Activated naive CD8-positive, alpha-beta T cell (primary cell): ENCODE measurements at regions not wholly inside any gene's neighbourhood (a gene's known extent, or its start where the extent isn't known, plus 50 kb on each side); places are given as distances from the start of the nearest gene placed in this dataset.

Experiments
- H3K27ac Mint-ChIP-seq: one replicate; pipeline ENCODE4 v1.8.0; 2021; ENCODE audit warnings: mixed read lengths
- H3K27me3 Mint-ChIP-seq: one replicate; pipeline ENCODE4 v1.8.0; 2021; ENCODE audit warnings: mixed read lengths
- H3K36me3 Mint-ChIP-seq: one replicate; pipeline ENCODE4 v1.8.0; 2021; ENCODE audit warnings: mixed read lengths
- H3K4me1 Mint-ChIP-seq: one replicate; pipeline ENCODE4 v1.8.0; 2021; ENCODE audit warnings: low read depth, mixed read lengths
- H3K4me3 Mint-ChIP-seq: one replicate; pipeline ENCODE4 v1.8.0; 2021; ENCODE audit warnings: mild to moderate bottlenecking, mixed read lengths
- H3K9me3 Mint-ChIP-seq: one replicate; pipeline ENCODE4 v1.8.0; 2021; ENCODE audit warnings: low read depth, mixed read lengths

DNA sequence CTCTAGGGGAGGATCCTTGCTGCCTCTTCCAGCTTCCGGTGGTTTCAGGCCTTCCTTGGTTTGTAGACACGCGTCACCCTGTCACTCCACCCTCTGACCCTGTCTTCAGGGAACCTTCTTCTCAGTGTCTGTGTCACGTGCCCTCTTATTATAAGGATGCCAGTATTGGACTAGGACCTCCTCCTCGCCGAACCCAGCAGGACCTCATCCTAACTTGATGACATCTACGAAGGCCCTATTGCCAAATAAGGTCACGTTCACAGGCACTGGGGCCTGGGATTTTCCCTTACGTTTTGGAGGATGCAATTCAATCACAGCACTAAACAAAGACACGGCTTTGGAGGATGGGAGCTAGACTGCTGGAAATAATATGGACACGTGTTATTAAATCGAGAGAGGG, 408.7 kb downstream of the BRD1 start:
- peaks cover 4% of the 10 kb centered on the region for H3K36me3 Mint-ChIP-seq
- H3K27ac Mint-ChIP-seq, result no peak overlapping the region
- no peaks in the 10 kb centered on the region for H3K4me1 Mint-ChIP-seq
- no peak overlapping the region for H3K4me3 Mint-ChIP-seq
- peaks cover 5% of the 10 kb centered on the region for H3K27me3 Mint-ChIP-seq
- H3K9me3 Mint-ChIP-seq, result peaks cover 9% of the 10 kb centered on the region

DNA sequence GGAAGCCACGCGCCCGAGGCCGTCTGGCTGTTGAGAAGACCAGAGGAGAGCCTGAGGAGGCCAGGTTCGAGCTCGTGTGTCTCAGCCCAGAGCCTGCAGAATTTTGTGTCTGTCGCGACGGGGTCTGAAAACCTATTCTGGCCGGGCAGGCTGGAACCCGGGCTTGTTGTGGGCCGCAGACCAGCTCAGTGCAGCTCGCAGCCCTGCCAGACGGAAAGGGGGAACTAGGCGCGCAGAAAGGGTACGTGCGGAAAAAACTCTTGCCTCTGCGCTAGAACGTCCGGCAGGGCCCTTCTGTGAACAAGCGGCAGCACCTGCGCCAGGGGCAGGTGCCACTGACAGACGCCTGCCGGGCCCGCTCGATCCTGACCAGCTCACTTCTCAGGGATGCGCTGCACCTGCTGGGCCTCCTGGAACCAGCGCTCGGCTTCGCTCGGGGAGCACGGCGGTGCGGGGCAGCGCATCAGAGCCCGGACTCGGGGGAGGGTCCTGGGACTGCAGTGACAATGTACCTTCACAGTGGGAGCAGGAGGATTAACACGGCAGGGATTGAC, 409.3 kb downstream of the BRD1 start:
- Mint-ChIP-seq H3K4me3 (no peak overlapping the region), H3K36me3 (peaks cover 4% of the 10 kb centered on the region), H3K27ac (no peak overlapping the region), H3K27me3 (peaks cover 5% of the 10 kb centered on the region), H3K9me3 (peaks cover 9% of the 10 kb centered on the region), H3K4me1 (no peaks in the 10 kb centered on the region)

DNA sequence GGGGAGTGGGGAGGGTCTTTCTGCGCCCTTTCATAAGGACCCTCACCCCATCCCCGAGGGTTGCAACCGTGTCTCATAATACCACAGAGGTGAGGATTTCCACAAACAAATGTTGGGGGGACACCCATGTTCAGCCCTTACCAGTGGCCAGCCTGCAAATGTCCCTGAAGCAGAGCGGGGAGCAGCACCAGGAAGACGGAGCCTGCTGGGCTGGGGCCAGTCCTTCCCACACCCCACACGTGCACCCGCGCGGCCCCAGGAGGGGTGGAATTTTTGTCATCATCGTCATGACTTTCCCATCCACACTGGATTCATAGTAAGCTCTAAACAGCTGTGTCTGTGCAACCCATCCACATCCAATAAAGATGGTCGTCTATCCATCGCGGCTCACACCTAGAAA, 409.8 kb downstream of the BRD1 start:
- Mint-ChIP-seq H3K4me3 (no peak overlapping the region), H3K4me1 (no peaks in the 10 kb centered on the region), H3K36me3 (peaks cover 4% of the 10 kb centered on the region), H3K27me3 (peaks cover 5% of the 10 kb centered on the region), H3K27ac (no peak overlapping the region), H3K9me3 (peaks cover 9% of the 10 kb centered on the region)

DNA sequence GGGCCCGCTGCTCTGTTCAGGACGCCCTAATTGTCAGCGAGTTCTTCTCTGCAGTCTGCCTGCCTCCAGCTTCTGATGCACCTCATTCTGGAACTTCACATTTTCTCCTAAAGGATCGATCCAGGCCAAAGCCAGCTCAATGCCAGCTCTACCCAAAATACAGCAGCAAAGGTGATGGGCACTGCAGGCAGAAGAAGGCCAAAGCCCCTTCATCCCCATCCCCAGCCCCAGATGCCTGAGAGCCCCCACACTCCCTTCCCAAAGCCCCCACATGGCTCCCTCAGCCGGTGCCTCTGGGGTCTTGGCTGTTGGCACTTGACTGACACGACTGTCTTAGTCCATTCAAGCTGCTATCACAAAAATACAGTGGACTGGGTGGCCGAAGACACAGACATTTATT, 410.3 kb downstream of the BRD1 start:
- H3K36me3 Mint-ChIP-seq, result peaks cover 2% of the 10 kb centered on the region
- H3K4me1 Mint-ChIP-seq, result no peaks in the 10 kb centered on the region
- peaks cover 9% of the 10 kb centered on the region for H3K9me3 Mint-ChIP-seq
- H3K4me3 Mint-ChIP-seq, result no peak overlapping the region
- H3K27ac Mint-ChIP-seq, result no peak overlapping the region
- peaks cover 1% of the 10 kb centered on the region for H3K27me3 Mint-ChIP-seq

GRCh38 chr22:49415151-49415951, 412.3 kb downstream of the BRD1 start:
- no peaks in the 10 kb centered on the region for H3K9me3 Mint-ChIP-seq
- H3K36me3 Mint-ChIP-seq, result peaks cover 2% of the 10 kb centered on the region
- no peak overlapping the region for H3K4me3 Mint-ChIP-seq
- peaks cover 1% of the 10 kb centered on the region for H3K27me3 Mint-ChIP-seq
- H3K27ac Mint-ChIP-seq, result no peak overlapping the region
- H3K4me1 Mint-ChIP-seq, result no peaks in the 10 kb centered on the region

DNA sequence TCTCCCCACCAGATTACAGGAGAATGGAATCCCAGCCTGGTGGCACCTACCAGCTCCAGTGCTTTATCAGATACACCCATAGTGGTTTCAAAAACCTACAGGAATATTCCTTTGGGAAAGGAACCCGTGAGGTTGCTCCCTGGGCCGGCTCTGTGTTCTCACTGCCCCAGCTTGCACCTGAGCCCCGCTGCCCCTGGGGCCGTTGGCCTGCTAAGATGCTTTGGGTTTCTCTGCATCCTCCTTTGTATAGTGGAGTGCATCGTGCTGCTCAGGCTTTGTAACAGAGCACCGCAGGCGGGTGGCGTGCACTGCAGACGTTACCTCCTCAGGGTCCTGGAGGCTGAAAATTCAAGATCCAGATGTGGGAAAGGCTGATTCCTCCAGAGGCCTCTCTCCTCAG, 414.1 kb downstream of the BRD1 start:
- no peak overlapping the region for H3K27ac Mint-ChIP-seq
- no peak overlapping the region for H3K4me3 Mint-ChIP-seq
- no peaks in the 10 kb centered on the region for H3K4me1 Mint-ChIP-seq
- peaks cover 5% of the 10 kb centered on the region for H3K36me3 Mint-ChIP-seq
- H3K27me3 Mint-ChIP-seq, result peaks cover 5% of the 10 kb centered on the region
- H3K9me3 Mint-ChIP-seq, result peaks cover 5% of the 10 kb centered on the region

- peaks cover 5% of the 10 kb centered on the region for H3K9me3 Mint-ChIP-seq
- peaks cover 5% of the 10 kb centered on the region for H3K36me3 Mint-ChIP-seq
- H3K4me1 Mint-ChIP-seq, result no peaks in the 10 kb centered on the region
- no peak overlapping the region for H3K4me3 Mint-ChIP-seq
- H3K27me3 Mint-ChIP-seq, result peaks cover 5% of the 10 kb centered on the region
- no peak overlapping the region for H3K27ac Mint-ChIP-seq
These were observed 414.5 kb downstream of the BRD1 start for GRCh38 chr22:49413146-49413545.

- Mint-ChIP-seq H3K27ac (no peak overlapping the region), H3K9me3 (peaks cover 5% of the 10 kb centered on the region), H3K4me3 (no peak overlapping the region), H3K4me1 (no peaks in the 10 kb centered on the region), H3K27me3 (peaks cover 7% of the 10 kb centered on the region), H3K36me3 (peaks cover 5% of the 10 kb centered on the region)
These were observed 415.4 kb downstream of the BRD1 start for GRCh38 chr22:49412236-49412635.

DNA sequence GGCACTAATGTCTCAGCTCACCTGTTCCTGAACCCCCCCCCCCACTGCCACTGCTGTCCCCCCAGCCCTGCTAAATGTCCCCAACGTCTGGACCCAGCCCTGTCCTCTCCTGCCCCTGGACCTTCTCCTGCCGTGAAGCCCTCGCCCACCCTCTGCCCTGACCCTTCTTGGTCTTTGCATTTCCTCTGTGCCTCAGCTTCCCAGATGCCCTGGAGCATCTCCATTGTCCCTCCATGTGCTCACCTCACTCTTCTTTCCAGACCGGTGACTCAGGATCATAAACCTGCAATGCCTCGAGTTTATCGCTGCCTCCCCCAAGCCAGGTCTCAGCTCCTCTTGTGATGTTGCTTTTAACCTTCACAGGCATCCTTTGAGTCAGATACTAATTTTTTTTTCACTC, 416.4 kb downstream of the BRD1 start:
- Mint-ChIP-seq H3K36me3 (peaks cover 5% of the 10 kb centered on the region), H3K27me3 (peaks cover 10% of the 10 kb centered on the region), H3K4me1 (no peaks in the 10 kb centered on the region), H3K27ac (no peak overlapping the region), H3K4me3 (no peak overlapping the region), H3K9me3 (peaks cover 5% of the 10 kb centered on the region)

- Mint-ChIP-seq H3K27me3 (peaks cover 15% of the 10 kb centered on the region), H3K27ac (no peak overlapping the region), H3K36me3 (peaks cover 5% of the 10 kb centered on the region), H3K4me1 (no peaks in the 10 kb centered on the region), H3K9me3 (peaks cover 5% of the 10 kb centered on the region), H3K4me3 (no peak overlapping the region)
These were observed 419.4 kb downstream of the BRD1 start for GRCh38 chr22:49408102-49408836.

GRCh38 chr22:49406879-49407587, 420.6 kb downstream of the BRD1 start:
- Mint-ChIP-seq H3K27me3 (peaks cover 17% of the 10 kb centered on the region), H3K4me3 (no peak overlapping the region), H3K9me3 (peaks cover 5% of the 10 kb centered on the region), H3K4me1 (no peaks in the 10 kb centered on the region), H3K27ac (no peak overlapping the region), H3K36me3 (peaks cover 5% of the 10 kb centered on the region)

DNA sequence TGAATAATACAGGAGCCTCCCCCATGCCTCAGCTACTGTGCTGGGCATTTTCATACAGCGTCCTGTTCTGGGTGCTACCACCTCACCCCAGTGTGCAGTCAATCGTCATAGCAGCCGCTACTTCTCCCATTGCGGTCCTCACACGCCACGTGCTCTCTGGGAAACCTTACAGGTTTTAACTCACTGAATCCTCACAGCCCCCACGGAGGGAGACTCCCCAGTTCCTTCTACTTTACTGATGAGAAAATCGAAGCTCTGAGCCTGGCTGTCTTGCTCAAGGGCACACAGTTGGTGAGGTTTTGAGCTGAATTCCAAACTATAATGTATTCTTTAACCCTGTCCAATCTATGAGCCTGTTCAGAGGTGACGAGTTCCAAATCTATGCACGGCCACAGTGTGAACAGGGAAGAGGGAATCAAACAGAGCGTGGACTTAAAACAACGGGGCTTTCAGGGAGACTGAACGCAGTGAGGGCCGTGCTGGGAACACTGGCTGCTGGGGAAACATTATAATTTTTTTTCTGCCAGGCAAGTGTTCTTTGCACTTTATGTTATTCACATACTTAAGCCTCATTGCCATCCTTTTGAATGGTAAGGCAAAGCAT, 421.5 kb downstream of the BRD1 start:
- Mint-ChIP-seq H3K9me3 (peaks cover 5% of the 10 kb centered on the region), H3K4me1 (no peaks in the 10 kb centered on the region), H3K27ac (no peak overlapping the region), H3K36me3 (peaks cover 5% of the 10 kb centered on the region), H3K27me3 (peaks cover 17% of the 10 kb centered on the region), H3K4me3 (no peak overlapping the region)

- peaks cover 17% of the 10 kb centered on the region for H3K27me3 Mint-ChIP-seq
- no peak overlapping the region for H3K4me3 Mint-ChIP-seq
- no peaks in the 10 kb centered on the region for H3K4me1 Mint-ChIP-seq
- no peak overlapping the region for H3K27ac Mint-ChIP-seq
- H3K9me3 Mint-ChIP-seq, result peaks cover 5% of the 10 kb centered on the region
- peaks cover 5% of the 10 kb centered on the region for H3K36me3 Mint-ChIP-seq
These were observed 422.1 kb downstream of the BRD1 start for GRCh38 chr22:49405590-49405989.

DNA sequence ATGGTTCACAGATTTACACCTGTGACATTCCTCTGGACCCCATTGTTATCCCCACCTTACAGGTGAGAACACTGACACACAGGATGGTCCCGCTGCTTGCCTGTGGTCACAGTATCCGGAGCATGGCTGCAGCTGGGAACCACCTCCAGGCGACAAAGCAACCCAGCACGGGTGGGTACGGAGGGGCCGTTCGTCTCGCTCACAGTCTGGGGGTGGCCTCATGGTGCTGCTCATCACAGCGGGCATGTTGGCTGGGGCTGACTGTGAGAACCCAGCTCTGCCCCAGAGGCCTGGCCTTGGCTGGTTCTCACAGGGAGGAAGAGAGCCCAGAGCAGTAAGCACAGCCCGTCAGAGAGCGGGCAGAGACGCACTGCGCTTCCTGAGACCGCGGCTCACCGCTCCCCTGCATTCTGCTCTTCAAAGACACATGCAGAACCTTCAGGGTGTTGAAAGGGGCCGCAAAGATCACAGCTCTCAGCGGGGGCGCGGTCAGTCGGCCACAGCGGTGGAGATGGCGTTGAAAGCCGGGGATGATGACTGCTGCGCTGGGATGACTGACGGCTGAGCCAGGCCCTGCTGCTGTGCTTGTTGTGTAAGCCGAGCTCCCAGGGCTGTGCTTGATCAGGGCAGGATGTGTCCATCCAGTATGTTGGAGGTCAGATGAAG, 423.0 kb downstream of the BRD1 start:
- Mint-ChIP-seq H3K4me3 (no peak overlapping the region), H3K36me3 (peaks cover 5% of the 10 kb centered on the region), H3K9me3 (peaks cover 4% of the 10 kb centered on the region), H3K4me1 (no peaks in the 10 kb centered on the region), H3K27me3 (peaks cover 17% of the 10 kb centered on the region), H3K27ac (no peak overlapping the region)
